Renal cortical epithelial cell (primary cell): ENCODE measurements at regions not wholly inside any gene's neighbourhood (a gene's known extent, or its start where the extent isn't known, plus 50 kb on each side); places are given as distances from the start of the nearest gene placed in this dataset.
A peak's percentile ranks its signal among the peaks of the same experiment; 100 is the strongest.

Source experiments
- DNase-seq: peaks from one replicate; pipeline ENCODE4 v3.0.0-alpha.2; 2011; ENCODE audit warnings: low read depth

GRCh38 chr2:66382091-66382490 is 52.8 kb upstream of the MEIS1 start:
- no peak for DNase-seq

- DNase-seq, result no peak
Observed at GRCh38 chr2:66379473-66379872, 55.5 kb upstream of the MEIS1 start.

- no peak for DNase-seq
Observed at GRCh38 chr2:66377832-66378231, 57.1 kb upstream of the MEIS1 start.

GRCh38 chr2:66370824-66371223 is 64.1 kb upstream of the MEIS1 start:
- DNase-seq, result no peak

- no peak for DNase-seq
Observed at GRCh38 chr2:66366619-66367018, 68.3 kb upstream of the MEIS1 start.

- peak; percentile 75 for DNase-seq
Observed at GRCh38 chr2:66364495-66365333, 70.2 kb upstream of the MEIS1 start.

- no peak for DNase-seq
Observed at GRCh38 chr2:66362701-66363100, 72.2 kb upstream of the MEIS1 start.

- no peak for DNase-seq
Observed at GRCh38 chr2:66346231-66346664, 88.7 kb upstream of the MEIS1 start.

- no peak for DNase-seq
Observed at GRCh38 chr2:66344087-66344663, 90.8 kb upstream of the MEIS1 start.

- no peak for DNase-seq
Observed at GRCh38 chr2:66343259-66343658, 91.7 kb upstream of the MEIS1 start.

- DNase-seq, result no peak
Observed at GRCh38 chr2:66340521-66340920, 94.4 kb upstream of the MEIS1 start.

- DNase-seq, result no peak
Observed at GRCh38 chr2:66334237-66335029, 100.5 kb upstream of the MEIS1 start.

GRCh38 chr2:66331176-66331575 is 103.7 kb upstream of the MEIS1 start:
- no peak for DNase-seq

GRCh38 chr2:66329081-66329605 is 105.8 kb upstream of the MEIS1 start:
- DNase-seq, result no peak

GRCh38 chr2:66327066-66327740 is 107.7 kb upstream of the MEIS1 start:
- no peak for DNase-seq

GRCh38 chr2:66324909-66325528 is 109.9 kb upstream of the MEIS1 start:
- DNase-seq, result no peak

- DNase-seq, result no peak
Observed at GRCh38 chr2:66324356-66324755, 110.6 kb upstream of the MEIS1 start.

GRCh38 chr2:66323406-66323805 is 111.5 kb upstream of the MEIS1 start:
- no peak for DNase-seq

GRCh38 chr2:66322506-66323260 is 112.2 kb upstream of the MEIS1 start:
- no peak for DNase-seq

GRCh38 chr2:66318009-66318561 is 116.8 kb upstream of the MEIS1 start:
- no peak for DNase-seq
